GM19035 (cell line): ENCODE measurements at regions not wholly inside any gene's neighbourhood (a gene's known extent, or its start where the extent isn't known, plus 50 kb on each side); places are given as distances from the start of the nearest gene placed in this dataset.

Experiments used
- ATAC-seq: cut with Tn5 transposase; IDR thresholded peaks from one replicate; pipeline ENCODE4 v1.9.1; 2021; ENCODE audit not compliant: unreplicated experiment

DNA sequence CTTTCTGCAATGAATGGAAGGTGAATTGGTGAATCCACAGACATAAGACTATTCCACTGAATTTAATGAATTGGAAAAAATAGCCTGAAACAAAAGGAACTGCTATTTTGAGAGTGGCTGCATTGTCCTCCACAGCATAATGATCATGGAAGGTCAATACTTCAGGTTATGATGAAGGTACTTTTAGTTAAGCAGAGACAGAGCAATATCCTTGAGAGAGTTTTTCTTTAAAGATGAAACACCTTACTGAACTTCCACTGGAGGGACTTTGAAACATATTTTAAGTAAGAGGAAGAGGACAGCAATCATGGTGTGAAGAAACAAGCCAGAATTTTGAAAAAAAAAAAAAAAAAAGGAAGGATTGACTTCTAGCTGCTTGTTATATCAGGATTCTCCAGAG lies 68.8 kb upstream of the DPP10 start:
- ATAC-seq: no peak

DNA sequence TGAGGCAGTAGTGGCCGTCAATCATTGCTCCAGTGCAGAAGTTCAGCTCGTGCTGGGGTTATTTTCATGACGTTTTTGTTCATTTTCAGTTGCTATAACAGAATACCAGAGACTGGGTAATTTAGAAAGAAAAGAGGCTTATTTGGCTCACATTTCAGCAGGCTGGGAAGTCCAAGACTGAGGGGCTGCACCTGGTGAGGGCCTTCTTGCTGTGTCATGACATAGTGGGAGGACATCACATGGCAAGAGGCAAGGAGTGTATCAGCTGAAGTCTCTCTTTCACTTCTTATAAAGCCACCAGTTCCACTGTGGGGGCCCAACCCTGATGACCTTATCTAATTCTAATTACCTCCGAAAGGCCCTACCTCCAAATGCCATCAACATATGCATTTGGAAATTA lies 58.0 kb upstream of the DPP10 start:
- ATAC-seq: no peak

DNA sequence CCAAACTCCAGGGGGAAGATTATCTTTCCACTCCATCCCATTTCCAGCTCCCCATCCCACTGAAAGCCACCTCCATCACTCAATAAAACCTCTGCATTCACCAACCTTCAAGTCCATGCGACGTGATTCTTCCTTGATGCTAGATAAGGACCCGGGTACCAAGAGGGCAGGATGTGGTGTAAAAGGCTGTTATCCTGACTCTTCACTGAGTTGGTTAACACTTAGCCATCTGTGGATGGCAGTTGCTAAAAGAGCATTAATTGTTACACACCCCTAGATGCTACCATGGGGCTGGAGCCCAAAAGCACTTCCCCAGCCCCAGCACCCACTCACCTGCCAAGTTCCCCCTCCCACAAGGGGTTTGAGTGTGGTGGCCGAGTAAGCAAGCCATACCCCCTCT lies 53.4 kb upstream of the DPP10 start:
- ATAC-seq: no peak
